Stimulated activated naive CD8-positive, alpha-beta T cell treated with anti-CD3 and anti-CD28 coated beads, Interleukin-15, Interleukin-2, amounts not matched to agents 100 U/mL and 50 U/mL, for 24 hours (primary cell): ENCODE measurements at regions not wholly inside any gene's neighbourhood (a gene's known extent, or its start where the extent isn't known, plus 50 kb on each side); places are given as distances from the start of the nearest gene placed in this dataset.

Experiments used
- ATAC-seq: fragments of 150-1000 bp; cut with Tn5 transposase; one replicate; pipeline ENCODE4 v1.10.0; 2021
- DNase-seq: peaks from one replicate; pipeline ENCODE4 v3.0.0; 2021

DNA sequence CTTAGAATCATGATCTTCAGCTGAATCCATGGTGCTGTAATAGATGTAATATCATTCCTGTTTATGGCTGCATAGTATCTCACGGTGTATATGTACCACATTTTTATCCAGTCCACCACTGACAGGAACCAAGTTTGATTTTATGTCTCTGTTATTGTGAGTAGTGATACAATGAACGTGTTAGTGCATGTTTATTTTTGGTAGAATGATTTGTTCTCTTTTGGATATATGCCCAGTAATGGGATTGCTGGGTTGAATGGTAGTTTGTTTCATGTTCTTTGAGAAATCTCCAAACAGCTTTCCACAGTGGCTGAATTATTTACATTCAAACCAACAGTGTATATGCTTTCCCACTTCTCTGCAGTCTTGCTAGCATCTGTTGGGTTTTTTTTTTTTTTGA, 175.1 kb upstream of the CDH10 start:
- DNase-seq, result no peak
- no peak for ATAC-seq

DNA sequence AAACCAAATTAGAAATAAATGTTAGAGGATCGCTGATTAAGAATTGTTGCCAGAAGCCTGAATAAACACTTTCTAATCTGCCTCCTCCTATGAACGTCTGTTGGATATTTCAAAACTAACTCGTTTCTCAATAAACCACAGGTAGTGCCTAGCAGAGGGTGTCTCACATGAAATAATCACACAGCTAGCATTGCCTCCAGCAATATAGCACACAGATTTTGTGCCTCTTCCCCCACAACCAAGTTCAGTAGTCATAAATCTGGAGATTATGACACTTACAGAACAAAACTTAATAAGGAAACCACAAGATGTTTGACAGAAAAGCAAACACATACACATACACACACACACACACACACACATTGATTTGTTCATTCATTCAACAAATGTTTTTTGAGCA, 173.2 kb upstream of the CDH10 start:
- DNase-seq (no peak), ATAC-seq (no peak)

DNA sequence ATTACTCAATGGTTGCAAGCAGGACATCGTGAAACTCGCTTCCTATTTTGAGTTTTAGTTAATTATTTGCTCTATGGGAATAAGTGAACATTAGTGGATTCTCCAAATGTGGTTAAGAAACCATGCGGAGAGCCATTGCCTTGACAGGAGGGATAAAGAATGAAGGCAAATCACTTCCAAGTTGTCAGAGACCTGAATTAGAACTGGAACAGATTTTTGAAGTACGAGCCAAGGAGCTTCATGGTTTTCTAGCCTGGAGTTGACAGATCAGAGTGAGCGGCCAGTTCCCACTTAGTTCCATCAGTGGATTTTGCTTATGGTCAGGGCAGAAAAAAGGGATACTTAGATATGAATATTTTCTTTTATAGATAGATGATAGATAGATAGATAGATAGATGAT, 171.4 kb upstream of the CDH10 start:
- no peak for ATAC-seq
- no peak for DNase-seq

DNA sequence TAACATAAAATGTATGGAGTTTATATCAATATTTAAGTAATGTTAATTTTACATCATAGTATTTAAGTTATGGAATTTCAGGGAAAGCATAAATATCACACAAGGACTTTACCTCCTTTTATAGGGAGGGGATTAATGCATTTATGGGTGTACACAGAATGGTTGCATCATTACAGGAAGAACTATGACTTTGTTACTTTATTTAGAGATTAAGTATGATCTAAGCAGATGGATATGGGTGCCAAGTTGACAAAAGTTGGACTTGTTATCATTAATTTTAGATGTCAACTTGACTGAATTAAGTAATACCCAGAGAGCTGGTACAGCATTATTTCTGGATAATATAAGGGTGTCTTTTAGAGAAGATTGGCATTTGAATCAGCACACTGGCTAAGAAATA, 160.5 kb upstream of the CDH10 start:
- ATAC-seq (no peak), DNase-seq (no peak)

DNA sequence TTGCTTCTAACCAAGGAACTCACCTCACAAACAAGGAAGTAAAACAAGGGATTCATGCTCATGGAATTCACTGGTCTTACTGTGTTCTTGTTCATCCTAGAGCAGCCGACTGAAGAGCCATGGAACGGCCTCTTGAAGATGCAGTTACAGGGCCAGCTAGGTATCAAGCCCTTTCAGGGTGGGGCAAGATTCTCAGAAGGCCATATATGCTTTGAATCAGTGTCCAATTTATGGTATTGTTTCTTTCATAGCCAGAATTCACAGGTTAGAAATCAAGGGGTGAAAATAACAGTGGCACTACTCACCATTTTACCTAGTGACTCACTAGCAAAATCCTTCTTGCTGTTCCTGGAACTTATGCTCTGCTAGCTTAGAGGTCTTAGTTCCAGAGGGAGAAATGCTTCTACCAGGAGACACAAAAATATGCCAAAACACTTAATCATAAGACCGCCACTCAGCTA, 159.5 kb upstream of the CDH10 start:
- DNase-seq, result no peak
- no peak for ATAC-seq

DNA sequence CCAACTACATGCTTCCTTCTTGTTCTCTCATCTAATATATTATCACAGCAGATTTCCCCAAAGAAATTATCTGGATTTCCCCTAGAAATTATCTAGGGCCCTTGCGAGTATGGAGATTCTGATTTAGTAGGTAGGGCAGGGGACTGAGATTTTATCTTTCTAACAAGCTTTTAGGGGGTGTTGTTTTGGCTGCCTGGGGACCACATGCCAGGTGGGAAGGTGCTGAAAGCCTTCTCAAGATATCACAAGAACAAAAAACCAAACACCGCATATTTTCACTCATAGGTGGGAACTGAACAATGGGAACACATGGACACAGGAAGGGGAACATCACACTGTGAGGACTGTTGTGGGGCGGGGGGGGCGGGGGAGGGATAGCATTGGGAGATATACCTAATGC, 146.5 kb upstream of the CDH10 start:
- no peak for ATAC-seq

DNA sequence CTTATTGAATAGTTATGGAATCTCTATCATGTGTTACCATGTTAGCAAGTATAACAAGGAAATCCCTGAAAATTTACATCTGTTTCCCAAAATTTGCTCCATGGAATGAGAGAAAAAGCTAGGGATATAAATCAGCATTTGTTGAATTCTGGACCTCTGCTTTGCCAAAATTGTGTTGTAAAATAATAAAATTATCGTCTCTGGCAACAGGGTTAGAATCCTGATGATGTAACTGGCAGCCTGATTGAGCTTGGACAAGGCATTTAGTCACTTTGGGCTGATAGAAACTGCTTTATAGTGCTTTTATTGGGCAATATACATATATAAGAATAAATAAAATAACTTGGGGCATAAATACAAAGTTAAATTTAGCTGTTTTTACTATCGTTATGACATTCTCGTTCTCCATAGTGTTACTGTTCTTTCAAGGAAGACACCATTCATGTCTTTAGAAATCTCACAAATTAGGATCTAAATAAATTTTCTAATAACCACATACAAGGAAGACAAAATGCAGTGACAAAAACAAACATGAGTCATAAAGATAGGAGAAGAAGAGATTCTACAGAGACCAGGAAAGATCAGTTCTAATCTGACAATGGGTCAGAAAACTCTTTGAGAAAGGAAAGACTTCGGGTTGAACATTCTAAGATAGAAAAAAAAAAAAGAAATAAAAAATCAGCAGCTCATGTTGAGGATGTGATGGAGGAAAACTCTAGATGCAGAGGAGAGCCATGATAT, 145.0 kb upstream of the CDH10 start:
- ATAC-seq, result no peak
- DNase-seq, result no peak

More for the DNA sequence above, 146.5 kb upstream of the CDH10 start:
- DNase-seq, result no peak

DNA sequence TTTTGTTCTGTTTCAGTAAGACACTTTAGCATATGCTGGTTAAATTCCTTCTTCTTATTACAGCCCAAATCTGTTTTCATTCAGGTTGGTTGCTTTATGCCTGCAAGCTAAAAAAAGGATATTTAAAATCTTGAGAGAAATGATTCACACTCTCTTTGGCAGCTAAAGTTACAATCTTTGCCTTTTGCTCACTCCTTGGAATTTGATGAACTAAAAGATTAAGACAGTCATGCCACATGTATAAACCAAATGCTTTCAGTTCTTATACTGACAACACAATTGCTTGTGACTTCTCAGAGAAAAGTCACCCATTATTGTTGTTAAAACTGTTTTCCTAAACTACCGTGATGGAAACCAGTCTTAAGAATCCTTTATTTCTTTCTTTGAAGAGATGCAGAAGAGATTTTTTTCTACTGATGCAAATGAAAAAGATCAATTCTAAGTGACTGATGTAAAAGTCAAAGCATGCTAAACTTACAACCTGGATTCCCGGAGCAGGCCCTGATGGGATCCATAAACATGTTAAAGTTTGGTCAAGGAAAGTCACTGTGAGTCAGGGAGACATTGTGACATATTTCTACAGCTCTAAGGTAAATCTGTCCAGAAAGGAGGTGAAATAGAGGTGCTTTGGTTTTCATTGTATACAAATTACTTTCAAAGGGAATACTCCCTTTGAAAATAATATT, 144.2 kb upstream of the CDH10 start:
- ATAC-seq (no peak), DNase-seq (no peak)

DNA sequence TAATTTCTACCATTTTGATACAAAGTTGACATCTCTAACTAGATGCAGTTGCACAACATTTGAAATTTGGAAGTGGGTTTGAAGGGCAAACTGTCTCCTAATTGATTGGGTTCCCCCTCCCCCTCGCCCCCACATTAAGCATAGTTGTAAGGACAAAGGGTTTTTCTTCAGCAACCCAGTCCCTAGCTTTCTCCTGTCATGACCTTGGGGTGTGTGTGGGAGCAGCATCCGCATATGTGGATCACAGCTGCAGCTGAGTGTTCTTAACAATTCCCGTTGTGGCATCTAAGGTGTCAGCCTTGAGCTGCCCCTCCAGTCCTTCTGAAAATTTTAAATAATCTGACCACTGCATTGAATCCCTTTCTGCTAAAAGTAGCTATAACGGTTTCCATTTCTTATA, 141.3 kb upstream of the CDH10 start:
- no peak for DNase-seq
- no peak for ATAC-seq

DNA sequence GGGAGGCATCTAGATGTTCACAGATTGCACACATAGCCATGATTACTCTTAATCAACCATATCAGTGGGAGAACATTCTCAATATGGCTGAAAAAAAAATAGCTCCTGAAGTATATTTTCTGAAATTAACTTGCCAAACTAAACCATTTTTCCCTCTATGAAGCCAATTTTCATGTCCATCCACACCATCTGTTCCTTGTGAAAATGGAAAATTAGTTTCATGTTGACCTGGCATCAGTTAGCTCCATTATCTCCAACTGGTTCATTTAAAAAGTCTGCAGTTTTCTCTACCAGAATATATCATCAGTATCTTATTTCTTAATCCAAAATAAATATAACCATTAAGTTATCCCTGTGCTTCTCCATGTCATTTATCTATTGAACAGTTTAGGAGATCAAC, 138.8 kb upstream of the CDH10 start:
- DNase-seq (no peak), ATAC-seq (no peak)

DNA sequence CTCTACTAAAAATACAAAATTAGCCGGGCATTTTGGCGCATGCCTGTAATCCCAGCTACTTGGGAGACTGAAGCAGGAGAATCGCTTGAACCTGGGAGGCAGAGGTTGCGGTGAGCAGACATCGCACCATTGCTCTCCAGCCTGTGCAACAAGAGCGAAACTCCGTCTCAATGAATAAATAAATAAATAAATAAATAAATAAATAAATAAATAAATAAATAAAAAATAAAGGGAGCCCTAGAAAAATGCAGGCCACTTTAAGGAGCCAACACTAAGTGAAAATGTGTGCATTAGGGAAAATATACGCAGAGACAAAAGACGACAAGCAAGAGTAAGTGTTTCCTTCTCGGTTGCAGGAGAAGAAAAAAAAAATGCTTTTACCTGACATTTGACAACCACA, 132.6 kb upstream of the CDH10 start:
- ATAC-seq, result no peak

DNA sequence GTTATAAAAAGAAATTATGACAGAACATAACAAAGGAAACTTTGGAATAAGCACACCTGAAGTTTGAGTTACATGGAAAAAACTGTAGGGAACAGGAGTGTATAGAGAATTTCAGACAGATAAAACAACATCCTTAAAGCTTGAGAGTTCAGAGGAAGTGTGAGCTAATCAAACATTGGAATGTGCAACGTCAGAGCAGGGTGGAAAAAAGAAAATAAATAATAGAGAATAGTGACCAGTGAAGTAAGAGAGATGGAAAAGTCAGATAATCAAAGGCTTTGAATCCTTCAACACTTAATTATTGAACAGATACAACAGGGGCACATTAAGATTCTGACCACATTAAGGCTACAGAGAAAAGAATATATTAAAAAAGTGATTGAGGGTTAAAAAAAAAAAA, 128.5 kb upstream of the CDH10 start:
- DNase-seq (no peak), ATAC-seq (no peak)

More for the DNA sequence above, 132.6 kb upstream of the CDH10 start:
- DNase-seq, result no peak

DNA sequence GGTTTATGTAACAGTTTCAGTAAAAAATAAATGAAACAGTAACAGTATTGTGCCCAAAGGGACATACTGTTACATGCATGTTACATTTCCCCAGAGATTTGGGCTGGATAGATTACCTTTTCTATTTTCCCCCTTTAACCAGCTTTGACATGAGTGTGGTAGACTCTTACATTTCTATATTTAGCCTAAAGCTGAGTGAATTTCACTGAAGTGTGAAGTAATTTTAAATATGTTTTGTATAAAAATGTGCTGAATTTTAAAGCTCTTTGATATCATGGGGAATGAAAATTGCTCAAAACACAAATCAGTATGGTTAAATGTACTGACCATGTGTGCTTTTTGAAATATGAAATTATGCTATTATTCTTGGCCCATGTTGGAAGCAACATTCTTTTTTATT, 122.3 kb upstream of the CDH10 start:
- ATAC-seq, result no peak

DNA sequence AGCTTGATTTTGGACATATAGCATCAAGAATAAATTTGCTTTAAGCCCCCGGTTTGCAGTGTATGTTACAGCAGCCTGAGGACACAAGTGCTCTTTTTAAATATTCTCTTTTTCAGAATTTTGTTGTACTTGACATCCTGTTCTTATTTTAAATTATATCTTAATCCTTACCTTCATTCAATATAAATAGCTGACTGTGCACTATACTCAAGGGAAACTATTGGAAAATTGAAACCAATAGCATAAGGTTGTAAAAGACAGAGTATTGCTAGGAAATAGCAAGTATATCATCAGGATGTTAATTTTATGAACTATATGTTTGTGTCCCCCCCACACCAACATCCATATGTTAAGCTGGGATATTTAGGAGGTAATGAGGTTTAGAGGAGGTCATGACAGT, 120.4 kb upstream of the CDH10 start:
- DNase-seq, result no peak
- ATAC-seq, result no peak

More for the DNA sequence above, 122.3 kb upstream of the CDH10 start:
- DNase-seq, result no peak

DNA sequence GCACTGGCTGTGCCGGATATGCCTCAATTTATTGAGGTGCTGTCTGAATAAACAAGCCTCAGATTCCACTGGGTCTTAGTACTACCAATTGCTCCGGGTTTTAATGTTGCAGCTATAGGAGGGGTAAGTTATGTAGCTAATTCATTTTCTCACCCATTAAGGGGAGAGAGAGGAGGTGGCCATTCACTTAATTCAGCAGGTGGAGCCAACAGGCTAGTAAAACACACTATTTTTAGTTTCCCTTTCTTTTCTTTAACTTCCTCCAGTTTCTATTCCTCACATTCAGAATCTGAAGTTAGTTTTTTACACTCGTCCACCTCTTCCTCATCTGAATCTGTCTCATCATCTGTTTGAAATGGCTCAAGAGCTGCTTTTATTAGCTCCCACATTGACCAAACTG, 105.6 kb upstream of the CDH10 start:
- no peak for DNase-seq
- no peak for ATAC-seq

DNA sequence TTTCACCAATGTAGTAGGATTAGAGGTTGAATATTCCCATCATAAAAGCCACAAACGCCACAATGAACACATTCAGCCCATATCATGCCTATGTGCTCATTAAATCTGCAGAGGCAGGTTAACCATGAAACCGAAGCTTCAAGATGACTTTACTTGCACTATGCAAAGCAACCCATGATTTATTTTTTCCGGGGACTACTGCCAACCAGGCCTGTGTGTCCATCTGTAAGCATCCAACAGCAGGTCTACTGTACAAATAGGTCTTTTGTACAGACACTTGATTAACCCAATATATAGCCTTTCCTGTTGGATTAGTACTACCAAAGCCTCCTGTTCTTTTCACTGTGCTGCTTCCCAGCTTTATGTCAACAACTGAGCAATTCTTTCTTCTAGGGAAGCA, 104.9 kb upstream of the CDH10 start:
- DNase-seq, result no peak
- no peak for ATAC-seq

DNA sequence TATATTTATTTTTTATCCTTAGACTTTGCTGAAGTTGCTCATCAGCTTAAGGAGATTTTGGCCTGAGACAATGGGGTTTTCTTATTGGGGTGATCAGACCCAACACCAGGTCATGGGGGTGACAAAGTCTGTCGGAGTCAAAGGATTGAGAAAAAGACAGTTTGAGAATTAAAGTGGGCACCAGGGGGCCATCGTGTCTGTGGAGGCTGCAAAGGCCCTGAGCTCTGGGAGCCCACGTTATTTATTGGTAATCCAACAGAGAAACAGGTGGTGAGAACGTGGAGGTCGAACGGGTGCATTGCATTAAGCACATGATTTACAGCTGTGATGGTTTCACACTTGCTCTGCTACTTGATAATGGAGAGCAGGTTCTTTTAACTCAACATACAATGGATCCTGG, 102.5 kb upstream of the CDH10 start:
- DNase-seq (no peak), ATAC-seq (no peak)

DNA sequence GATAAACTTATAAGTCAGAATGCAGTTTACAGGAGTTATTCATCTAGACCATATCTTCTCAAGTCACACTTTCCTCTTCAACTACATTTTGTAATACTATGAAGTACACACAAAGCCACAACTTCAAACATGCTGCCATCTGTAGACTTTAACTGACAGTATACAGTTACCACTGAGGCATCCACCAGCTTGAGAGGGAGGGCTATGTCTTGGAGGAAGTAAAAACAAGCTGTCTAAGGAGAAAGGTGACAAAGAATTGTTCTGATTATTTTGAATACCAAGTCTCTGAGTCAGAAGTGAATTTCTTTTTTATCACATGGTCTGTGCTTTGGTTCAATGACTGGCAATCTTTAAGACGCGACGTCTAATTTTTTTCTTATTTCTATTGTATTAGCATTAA, 97.6 kb upstream of the CDH10 start:
- DNase-seq (no peak), ATAC-seq (no peak)

DNA sequence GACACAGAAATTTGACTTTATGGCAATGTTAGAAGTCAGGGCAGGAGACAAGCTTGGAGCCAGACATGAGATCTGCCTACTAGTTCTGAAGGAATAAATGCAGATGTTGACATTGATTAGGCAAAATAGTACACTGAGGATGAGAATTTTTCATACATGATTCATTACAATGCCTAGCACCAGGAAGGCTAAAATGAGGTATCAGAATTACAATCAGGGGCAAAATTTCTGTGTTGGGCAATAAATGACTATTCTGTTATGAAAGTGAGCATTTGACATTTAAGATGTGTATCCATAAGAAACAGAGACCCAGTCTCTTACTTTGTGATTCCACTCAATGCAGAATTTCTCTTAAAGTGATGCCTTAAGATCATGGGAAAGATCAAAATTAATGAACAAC, 92.4 kb upstream of the CDH10 start:
- ATAC-seq (no peak), DNase-seq (no peak)

DNA sequence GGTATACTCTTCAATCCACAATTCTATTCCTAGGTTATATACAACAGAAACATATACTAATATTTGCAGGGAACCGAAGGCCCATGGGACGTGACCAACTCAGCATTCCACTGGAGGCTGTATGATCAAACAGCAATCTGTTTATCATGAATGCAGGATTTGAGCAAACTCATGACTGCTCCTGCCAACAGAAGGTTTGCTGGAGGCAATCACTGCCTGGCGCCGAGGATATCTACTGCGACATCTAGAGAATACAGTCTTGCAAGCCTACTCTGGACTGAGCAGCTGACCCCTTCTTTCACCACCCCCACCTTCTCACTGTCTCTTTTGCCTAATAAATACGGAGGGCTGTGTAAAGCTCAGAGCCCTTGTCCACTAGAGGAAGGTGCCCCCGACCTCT, 90.5 kb upstream of the CDH10 start:
- DNase-seq (no peak), ATAC-seq (no peak)

DNA sequence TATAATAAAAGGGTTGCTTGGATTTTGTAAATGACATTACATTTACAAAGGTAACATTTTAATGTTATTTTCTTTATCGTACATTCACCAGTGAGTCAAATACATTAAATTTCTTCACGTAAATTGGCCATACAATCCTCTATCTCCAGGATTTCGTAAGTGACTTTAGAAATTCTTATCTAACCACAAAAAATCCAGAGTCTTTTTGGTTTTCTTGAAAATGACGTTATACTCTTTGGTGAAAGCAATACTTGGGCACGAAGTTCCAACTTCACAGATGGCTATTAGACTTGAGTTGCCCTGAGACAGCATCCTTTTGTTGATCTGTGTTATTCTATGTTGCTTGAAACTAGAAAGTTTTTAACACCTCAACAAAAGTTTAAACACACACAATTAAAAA, 87.4 kb upstream of the CDH10 start:
- DNase-seq (no peak), ATAC-seq (no peak)

DNA sequence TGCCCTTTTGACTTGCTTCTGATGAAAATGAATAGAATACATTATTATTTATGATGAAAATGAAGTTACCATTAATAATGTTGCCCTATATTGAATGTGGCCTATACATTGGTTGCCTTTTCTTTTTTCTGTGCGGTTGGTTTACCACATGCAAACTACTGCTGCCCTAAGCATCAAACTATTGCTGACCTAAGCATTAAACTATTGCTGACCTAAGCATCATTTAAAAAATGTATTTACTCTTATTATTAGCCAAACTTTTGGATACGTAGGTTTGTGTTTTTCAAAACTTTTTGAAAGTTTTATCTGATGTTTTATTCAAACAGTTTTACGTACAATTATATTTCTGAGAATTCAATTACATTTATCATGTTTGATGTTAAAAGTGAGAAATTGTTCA, 76.0 kb upstream of the CDH10 start:
- DNase-seq, result no peak
- ATAC-seq, result no peak

DNA sequence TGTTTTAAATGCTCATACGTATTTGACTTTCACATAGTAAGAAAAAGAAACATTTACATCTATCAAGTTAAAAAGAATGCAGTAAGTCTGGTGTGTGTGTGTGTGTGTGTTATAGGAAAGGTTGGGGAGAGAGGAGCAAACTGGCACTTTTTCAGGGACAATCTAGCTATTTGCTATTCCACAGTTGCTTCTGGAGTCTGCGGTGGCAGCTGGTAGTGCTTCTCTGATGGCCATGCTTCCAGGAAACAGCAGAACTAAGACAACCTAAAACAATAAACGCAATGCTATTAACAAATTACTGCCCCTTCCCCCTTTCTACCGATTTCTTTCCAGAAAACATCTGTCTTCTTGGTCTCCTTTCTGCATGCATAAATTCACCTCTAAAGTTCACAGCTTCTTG, 70.0 kb upstream of the CDH10 start:
- DNase-seq (no peak), ATAC-seq (no peak)

DNA sequence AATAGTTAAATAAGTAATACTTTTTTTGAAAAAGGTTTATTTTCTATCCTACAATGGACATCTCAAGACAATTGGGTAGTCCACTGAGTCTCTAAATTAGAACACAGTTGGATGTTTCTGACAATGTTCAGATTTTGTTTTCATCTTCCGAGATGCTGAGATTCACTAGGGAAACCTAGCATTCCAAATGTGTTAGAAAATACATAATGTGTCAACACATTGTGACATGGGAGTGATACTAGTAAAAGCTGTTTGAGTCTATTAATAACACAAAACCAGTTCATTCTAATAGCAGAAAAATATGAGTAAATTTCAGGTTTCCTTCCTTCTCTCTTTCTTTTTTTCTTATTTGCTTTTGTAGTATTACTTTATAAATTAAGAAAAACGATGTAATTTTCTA, 68.2 kb upstream of the CDH10 start:
- DNase-seq (no peak), ATAC-seq (no peak)
